GM21381 (cell line): ENCODE measurements at regions not wholly inside any gene's neighbourhood (a gene's known extent, or its start where the extent isn't known, plus 50 kb on each side); places are given as distances from the start of the nearest gene placed in this dataset.
"Not testable (repeated sequence)": the region's sequence is repeated elsewhere in the genome, so short reads cannot be mapped to it uniquely, and the experiment has no call there.

Experiments used
- ATAC-seq: cut with Tn5 transposase; IDR thresholded peaks from one replicate; pipeline ENCODE4 v1.9.1; 2021; ENCODE audit warnings: mild to moderate bottlenecking, moderate library complexity; ENCODE audit not compliant: unreplicated experiment

DNA sequence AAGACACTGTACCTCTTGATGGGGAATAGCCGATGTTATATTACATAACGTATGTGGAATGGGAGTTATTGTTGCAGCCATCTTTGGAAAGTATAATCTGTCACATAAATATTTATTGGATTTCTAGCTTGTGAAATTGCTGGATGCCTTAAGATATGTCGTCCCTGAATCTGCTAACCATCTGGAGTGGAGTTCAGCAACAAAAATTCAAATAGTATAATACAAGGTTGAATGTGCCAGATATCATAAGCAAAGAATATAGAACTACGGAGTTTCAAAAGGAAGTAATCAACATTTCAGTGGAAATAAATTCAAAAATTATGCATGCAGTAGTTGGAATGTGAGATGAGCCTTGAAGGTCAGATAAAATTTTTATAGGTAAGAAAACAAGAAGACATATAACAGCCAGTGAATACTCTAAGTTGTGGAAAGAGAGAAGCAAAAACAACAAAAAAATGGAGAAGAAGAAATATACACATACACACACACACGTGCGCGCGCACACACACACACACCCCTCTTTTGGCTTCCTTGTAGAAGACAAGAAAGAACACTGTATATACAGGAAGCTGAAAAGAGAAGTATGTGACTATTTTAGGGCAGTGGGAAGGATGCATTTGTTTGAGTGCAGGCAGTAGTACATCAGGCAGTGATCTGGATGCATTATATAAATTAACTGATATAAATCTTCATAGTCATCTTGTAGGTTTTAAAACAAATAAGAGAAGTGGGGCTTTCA lies 516.7 kb downstream of the KCNT2 start:
- ATAC-seq, result no peak

DNA sequence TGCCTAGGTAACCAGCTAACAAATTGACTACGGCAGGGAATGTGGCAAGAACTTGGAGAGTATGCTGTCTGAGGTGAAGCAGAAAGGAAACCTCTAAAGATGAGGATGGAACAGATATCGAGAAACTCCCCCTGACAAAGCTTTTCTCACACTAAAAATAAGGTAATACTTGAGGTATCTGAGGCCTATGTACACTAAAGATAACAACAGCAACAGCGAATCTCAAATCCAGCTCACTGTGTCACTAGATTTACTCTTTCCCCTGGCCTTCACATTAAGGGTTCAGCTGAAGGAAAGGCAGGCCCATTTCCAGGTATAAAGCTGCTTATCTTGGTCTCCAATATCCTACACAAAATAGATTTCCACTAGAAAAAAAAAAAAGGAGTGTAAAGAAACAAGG lies 518.0 kb downstream of the KCNT2 start:
- ATAC-seq, result no peak

DNA sequence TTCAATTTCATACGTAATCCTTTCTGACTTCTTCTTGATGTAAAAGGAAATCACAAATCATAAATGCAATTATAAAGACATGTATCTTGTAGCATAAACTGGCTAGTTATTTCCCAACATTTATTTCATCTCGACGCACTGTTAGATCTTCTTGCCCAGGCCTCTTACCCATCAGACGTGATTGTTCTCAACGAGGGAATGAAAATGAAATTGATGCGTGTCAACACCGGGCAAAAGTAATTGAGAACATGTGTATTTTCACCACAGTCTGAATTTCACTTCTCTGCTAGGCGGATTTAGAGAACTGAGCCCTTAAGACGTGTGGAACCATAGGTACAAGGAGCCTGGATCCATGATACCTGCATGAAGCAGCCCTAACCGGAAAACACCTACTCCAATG lies 519.7 kb downstream of the KCNT2 start:
- no peak for ATAC-seq

DNA sequence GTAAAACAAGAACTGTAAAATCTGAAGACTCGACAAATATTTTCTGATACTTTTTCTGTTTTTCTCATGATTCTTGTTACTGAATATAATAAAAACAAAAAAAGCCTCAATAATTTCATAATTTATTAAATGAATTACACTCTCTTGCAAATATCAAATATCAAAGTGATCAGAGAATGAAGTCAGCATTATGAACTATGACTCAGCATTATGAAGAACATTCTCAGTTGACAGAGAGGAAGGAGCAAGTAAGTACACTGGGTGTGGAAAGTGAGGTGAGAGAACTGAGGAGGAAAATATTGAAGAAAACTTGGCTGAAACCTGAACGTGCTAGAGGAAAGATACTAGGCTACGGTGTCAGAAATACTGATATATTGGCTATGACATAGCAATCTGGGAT lies 529.5 kb downstream of the KCNT2 start:
- no peak for ATAC-seq

DNA sequence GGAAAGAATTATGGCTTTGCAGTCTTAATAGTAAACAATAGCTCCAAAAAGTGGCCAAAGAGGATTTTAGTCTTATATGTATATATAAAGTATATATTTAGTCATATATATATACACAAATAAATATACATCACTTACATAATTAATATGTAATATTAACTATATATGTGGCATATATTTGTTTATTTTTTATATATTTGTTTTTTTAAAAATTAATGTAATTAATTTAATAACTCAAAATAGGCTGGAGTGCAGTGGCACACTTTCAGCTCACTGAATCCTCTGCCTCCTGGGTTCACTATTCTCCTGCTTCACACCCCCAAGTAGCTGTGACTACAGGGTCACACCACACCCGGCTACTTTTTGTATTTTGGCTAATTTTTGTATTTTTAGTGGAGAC lies 532.6 kb downstream of the KCNT2 start:
- no peak for ATAC-seq

DNA sequence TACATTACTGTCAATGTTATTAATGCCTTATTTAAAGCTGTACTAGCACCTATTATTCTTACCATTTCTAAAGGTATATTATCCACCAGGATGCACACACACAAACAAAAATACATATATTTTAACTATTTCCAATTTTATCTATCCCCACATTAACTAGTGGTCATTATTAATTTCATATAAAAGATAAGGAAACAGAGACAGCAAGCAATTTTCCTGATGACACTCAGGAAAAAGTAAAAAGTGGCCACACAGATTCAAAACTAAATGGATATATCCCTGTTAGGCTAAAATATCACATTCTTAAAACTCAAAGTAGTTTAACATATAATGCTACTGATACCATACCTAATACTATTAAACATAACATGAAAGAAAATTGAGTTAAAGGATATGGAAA lies 534.1 kb downstream of the KCNT2 start:
- ATAC-seq, result no peak

DNA sequence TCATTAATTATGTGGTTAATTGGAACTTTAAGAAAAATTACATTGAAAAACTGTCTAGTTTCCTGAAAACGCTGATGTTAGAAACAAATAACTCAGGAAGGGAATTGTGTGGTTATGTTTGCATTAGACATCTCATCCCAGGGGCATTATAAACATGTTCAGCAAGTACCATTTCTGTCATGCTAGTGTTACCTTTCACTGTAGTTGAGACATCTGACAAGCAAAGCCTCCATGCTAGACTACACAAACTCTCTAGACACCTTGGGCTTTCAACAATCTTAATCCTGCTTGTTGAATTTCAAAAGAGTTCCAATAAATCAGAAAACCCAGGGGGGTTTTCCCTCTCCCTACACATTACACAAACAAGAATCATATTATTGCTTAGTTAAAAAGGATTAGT lies 536.8 kb downstream of the KCNT2 start:
- ATAC-seq, result no peak

DNA sequence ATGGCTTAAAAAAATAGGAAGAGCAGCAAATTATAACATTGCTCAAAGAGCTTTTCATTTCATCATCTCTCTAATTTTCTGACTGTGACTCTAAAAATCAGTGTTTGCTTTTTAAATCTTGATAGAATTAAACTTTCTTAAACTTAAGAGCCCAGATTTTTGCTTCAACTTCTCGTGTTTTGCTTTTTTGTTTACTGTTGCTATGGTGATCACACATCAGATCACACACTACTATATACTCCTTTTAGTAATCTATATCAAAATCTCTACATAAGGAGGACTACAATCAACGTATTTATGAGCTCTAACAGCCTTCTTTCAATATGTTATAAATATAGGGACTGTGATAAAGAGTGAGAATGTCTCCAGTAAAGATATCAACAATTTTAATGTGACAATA lies 537.3 kb downstream of the KCNT2 start:
- no peak for ATAC-seq

DNA sequence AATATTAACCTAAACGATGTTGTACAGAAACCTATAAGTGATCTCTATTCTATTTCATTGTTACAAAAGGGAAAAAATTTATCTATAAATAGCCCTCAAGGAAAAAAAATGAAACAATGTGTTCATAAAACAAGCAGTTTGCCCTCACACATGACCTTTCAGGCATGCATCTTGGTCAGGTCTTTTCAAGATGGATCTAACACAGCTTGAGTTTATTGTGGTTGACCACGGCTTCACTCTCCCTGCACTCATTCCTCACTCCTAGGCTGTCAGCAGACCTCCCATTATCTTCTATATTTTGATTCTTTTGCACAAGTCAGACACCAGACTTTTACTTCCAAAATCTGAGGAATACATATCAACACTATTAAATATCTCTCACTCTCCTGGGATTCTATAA lies 544.3 kb downstream of the KCNT2 start:
- ATAC-seq, result no peak

DNA sequence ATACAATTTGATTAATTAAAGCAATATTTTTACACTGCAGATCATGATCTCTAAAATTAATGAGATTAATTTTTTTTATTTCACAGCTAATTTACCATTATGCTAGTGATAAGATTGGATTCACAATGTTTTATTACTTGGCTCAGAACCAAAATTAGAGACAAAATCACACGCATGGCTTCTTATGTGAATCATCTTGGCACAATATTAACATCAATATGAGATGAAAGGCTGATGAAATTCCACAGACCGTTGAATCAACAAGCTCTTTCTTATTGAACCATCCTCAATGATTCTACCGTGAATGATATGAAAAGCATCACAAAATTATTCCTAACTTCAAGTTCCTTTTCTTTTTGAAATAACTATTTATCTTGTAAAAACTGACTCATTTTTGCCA lies 544.9 kb downstream of the KCNT2 start:
- ATAC-seq, result no peak

DNA sequence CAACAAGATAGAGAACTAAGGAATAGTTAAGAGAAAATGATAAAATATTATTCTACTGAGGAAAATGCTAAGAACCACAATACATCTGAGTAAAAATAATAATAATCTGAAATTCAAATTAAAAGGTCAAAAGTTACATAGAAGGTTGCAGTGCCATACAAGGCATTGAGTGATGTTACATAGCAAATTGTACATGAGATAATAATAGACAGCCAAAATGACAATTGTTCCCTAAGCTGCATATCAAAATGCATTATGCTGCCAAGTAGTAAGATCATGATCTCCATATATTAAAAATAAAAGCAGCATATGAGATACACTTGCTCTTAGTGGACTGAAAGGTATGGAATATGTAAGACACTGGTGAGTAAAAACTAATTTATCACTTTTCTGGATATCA lies 547.7 kb downstream of the KCNT2 start:
- no peak for ATAC-seq

DNA sequence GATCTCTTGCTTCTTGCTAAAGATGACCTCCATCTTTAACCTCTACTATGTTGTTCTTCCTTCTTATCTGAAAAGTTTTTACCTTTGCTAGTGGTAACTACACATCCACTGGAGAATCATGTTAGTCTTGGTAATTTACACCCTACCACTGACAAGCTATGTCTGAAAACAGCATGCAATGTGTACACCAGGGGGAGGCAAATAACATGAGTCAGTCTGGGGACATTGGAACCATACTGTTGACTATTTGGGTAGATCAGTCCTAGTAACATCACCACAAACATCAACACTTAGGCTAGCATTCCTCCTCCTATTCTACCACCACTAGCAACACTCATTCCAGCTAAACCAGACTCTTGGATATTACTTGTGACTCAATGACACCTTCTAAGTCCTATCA lies 549.0 kb downstream of the KCNT2 start:
- no peak for ATAC-seq

DNA sequence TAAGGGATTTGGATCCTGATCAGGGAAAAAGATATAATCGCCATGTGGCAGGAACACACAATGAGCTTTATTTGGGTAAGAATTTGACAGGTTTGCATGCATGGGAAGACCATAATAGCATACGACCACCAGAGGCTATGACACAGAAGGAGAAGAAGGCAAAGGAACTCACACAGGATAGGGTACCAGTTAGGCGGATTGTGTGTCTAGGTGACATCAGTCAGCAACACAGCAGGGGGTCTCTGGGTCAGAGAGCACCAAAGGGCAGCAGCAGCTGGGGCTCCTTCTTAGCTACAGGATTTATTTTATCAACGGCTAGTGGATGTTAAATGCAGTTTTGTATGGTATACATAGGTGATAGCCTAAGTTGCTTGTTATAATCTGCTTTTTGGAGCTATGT lies 551.3 kb downstream of the KCNT2 start:
- no peak for ATAC-seq

DNA sequence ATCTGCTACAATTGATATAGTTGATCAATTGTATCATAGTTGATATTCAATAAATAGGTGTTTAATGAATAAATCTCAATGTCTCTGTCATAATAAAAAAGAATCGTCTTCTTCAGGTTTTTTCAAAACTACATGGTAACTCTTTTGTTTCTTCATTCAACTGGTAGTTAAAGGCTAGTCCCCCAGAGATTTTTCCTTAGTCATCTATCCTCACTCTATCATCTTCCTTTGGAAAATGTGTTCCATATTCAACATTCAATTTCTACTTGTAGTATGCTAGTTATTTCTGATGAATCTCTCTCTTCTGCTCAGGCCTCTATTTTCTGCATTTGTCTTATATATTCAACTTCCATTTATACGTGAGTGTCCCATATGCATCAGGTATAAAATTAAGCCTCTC lies 558.8 kb downstream of the KCNT2 start:
- ATAC-seq, result no peak

DNA sequence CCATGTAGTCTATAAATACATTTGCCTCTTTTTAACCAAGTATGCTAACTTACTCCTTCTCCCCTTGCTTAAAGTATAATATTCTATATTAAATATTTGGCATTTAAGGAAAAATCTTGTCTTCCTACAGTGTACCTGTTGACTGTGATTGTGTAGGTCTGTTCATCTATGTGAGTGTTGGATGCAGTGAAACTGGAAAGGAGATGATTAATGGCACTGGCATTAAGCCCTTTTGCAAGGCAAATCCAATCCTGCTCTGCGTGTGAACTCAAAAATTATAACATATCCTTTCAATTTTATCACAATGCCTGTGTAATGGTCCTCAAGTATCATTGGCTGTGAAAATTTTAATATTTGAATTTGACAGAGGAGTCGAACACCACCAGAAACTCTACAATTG lies 565.0 kb downstream of the KCNT2 start:
- ATAC-seq, result no peak

DNA sequence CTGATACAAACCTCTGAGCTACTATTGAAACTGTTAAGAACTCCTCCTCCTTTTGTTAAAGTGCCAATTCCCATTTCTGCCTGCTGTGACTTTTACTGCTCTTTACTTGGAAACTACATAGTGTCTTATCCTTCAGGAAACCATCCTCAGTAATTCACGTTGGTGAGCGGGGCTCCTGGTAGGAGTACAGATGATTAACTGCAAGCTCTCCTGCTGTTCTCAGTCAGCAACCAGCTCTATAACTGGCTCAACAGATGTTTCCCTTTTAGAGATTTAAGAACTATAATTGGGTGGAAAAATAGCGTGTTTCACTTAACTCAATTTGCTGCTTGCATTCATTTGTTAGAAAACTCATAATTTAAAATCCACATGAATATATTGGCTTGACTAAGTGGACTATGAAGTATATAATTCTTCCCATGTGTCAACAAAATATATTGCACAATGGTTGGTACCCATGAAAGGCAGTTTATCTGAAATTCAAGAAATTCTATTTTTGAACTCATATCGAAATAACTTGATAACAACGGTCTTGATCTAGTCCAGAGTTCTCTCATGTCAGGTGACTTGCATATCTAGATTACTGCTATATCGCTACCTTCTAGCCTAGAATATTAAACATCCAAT lies 574.0 kb downstream of the KCNT2 start:
- ATAC-seq, result no peak

DNA sequence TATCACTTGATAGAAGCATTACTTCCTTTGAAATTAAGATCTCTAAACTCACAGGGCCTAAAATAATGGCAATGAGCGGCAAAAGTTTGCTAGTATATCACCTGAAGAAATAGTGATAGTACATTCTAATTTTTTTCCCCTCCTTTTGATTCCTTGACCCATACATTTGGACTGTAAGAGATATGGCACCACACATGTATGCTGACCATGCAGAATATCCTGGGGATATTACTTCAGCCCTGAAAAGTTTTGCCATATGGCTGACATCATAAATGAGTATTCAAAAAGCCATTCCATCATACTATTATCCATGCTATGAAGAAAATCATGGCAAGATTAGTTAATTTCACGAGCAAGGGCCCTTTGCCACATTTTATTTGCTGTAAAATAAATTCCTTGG lies 576.9 kb downstream of the KCNT2 start:
- ATAC-seq, result not testable (repeated sequence)

DNA sequence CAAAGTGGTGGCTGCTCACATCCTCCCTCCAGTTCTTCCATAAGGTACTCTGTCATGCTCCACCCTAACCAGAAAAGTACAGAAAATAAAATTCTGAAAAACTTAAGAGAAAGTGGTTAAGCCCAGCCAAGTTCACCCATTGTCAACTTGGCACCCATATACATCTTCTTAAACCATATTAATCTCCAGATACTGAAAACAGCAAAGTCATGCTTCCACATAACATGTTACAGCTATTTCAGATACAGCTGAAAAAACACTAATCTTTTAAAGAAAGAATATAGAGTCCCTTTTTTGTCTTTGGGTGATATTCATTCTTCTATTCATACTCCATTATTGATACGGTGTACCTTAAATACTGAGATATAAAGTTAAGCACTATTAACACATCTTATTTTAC lies 577.8 kb downstream of the KCNT2 start:
- no peak for ATAC-seq

DNA sequence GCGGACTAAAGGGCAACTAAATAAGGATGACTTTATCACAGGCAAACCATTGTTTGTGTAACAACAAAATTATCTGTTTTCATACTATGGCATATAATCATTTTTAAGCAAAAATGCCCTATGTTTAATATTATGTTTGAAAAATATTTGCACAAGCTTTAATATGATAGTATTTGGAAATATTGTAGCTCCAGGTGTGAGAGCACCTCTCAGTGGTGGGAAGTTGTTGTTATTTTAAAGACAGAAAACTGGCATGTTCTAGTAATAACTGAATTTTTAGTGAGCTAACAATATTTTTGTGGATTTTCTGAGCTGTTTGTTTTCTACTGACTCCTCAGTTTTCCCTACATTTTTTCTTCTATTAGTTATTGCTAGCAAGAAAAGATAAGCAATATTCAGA lies 578.8 kb downstream of the KCNT2 start:
- no peak for ATAC-seq

DNA sequence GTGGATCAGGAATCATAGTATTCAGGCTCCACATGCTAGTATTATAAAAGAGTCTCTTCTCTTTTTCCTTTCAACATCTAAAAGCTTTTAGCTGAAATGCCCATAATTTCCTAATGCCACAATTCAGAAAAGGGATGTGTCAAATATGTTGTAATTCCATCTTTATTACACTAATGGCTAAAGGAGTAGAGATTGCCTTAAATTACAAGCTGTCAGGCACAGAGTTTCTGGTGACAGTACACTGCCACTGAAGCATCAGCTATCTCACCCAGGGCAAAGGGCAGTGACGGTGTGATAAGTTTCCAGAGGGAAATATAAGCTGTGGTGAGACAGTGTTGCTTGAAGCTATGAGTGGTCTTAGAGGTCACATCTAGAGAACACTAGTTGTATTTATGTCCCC lies 581.1 kb downstream of the KCNT2 start:
- ATAC-seq, result no peak

DNA sequence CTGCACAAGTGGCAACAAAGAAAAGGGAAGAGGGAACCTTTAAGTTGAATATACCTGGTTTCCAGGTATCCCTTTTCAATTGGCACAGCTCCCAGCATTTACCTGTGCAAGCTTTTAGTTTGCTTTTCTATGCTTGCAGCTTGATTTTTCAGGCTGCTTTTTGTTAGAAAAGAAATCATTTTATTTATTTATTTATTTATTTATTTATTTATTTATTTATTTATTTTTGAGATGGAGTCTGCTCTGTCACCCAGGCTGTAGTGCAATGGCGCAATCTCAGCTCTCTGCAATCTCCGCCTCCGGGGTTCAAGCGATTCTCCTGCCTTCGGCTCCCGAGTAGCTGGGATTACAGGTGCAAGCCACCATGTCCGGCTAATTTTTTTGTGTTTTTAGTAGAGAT lies 587.1 kb downstream of the KCNT2 start:
- not testable (repeated sequence) for ATAC-seq

DNA sequence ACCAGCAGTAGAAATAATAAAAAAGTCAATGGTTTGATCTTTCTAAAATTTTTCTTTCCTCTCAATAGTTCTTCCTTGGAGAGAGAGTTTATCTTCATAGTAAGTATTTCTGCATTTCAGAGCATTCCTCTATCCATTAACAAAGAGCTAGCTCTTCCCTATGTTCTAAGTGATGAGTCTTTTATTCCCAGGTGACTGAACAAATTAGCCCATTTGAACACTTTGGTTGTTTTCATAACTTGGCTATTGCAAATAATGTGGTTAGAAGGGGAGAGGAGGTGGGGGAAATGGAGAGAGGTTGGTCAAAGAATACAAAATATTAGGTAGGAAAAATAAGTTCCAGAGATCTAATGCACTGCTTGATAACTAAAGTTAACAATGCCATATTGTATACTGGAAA lies 598.9 kb downstream of the KCNT2 start:
- no peak for ATAC-seq

DNA sequence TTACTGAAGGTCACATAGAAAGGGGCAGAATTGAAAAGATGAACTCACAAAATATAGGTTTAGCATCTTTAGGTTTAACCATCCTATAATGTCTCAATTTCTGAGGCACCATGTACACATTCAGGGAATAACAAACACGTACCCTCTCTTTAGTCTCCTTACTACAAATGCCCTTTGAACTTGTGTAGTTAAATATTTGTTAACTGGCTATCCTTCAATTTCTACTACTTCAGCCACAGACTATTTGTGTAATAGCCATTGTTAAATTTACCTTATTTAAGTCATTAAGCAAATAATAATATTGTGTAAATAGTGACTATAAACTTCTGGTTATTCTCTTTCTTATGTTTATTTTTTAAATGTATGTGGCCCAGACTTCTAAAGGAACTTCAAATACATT lies 600.5 kb downstream of the KCNT2 start:
- ATAC-seq, result no peak
